SK-N-SH (cell line): ENCODE measurements at regions not wholly inside any gene's neighbourhood (a gene's known extent, or its start where the extent isn't known, plus 50 kb on each side); places are given as distances from the start of the nearest gene placed in this dataset.
A peak's percentile ranks its signal among the peaks of the same experiment; 100 is the strongest.

Experiments used
- CTCF ChIA-PET: fragments of 300-600, 350-600 bp; formaldehyde crosslinking; extraction: SDS; loops from one replicate; lab custom pipeline; 2021; lab: Yijun Ruan, JAX
- POLR2A ChIA-PET: fragments of 350-600 bp; sonication (Branson Sonifier 250); formaldehyde crosslinking; extraction: SDS; loops from one replicate; lab custom pipeline; 2020; ENCODE audit warnings: antibody characterized with exemption, inconsistent platforms; lab: Yijun Ruan, JAX
- DNase-seq: peaks from one replicate; pipeline ENCODE4 v3.0.0; 2012
- H2AFZ ChIP-seq: fragments of 200-600 bp; sonication (generic); 2 replicates; pipeline ENCODE4 v1.8.1; 2016; ENCODE audit warnings: antibody characterized with exemption, mild to moderate bottlenecking, low read depth
- H3F3A ChIP-seq: fragments of 200-600 bp; sonication (generic); replicated peaks from 2 replicates; pipeline ENCODE3; 2016; ENCODE audit warnings: antibody characterized with exemption, mild to moderate bottlenecking; ENCODE audit not compliant: insufficient read depth
- H3K27ac ChIP-seq, 2 experiments: fragments of 200-500 bp in 1 of 2; fragments of 200-600 bp in 1 of 2; sonication (Bioruptor generic) in 1 of 2; sonication (generic), shearing (Covaris generic) in 1 of 2; 2 replicates each; pipeline versions ENCODE4 v1.5.1 to v1.6.1; 2014 to 2016; ENCODE audit warnings: low read depth in 2 of 2, inconsistent platforms in 1 of 2, low read length in 1 of 2, mild to moderate bottlenecking in 1 of 2, mixed read lengths in 1 of 2
- H3K27me3 ChIP-seq: fragments of 200-600 bp; sonication (generic), shearing (Covaris generic); 2 replicates; pipeline ENCODE4 v1.6.1; 2016; ENCODE audit warnings: mixed run types; ENCODE audit not compliant: insufficient read depth
- H3K36me3 ChIP-seq, 2 experiments: fragments of 200-500 bp in 1 of 2; fragments of 200-600 bp in 1 of 2; sonication (Bioruptor generic) in 1 of 2; sonication (generic) in 1 of 2; replicated peaks in 1 of 2; 2 replicates each; pipeline versions ENCODE3 to v1.5.1; 2014 to 2016; ENCODE audit warnings: low read length in 1 of 2, mild to moderate bottlenecking in 1 of 2; ENCODE audit not compliant: insufficient read depth in 2 of 2, control insufficient read depth in 1 of 2
- H3K4me1 ChIP-seq, 2 experiments: fragments of 200-500 bp in 1 of 2; fragments of 200-600 bp in 1 of 2; sonication (Bioruptor generic) in 1 of 2; sonication (generic), shearing (Covaris generic) in 1 of 2; 2 replicates each; pipeline versions ENCODE4 v1.5.1 to v1.6.1; 2014 to 2016; ENCODE audit warnings: low read depth in 1 of 2, low read length in 1 of 2, mixed run types in 1 of 2; ENCODE audit not compliant: insufficient read depth in 2 of 2, control insufficient read depth in 1 of 2
- H3K4me2 ChIP-seq: fragments of 200-600 bp; sonication (generic), shearing (Covaris generic); 2 replicates; pipeline ENCODE4 v1.6.1; 2017; ENCODE audit warnings: mixed run types
- H3K4me3 ChIP-seq, 2 experiments: fragments of 200-500 bp in 1 of 2; fragments of 200-600 bp in 1 of 2; sonication (Bioruptor generic) in 1 of 2; sonication (generic), shearing (Covaris generic) in 1 of 2; 2 replicates each; pipeline versions ENCODE4 v1.5.1 to v1.8.1; 2014 to 2016; ENCODE audit warnings: low read depth in 2 of 2, inconsistent platforms in 1 of 2, low read length in 1 of 2, mild to moderate bottlenecking in 1 of 2, mixed read lengths in 1 of 2, moderate library complexity in 1 of 2
- H3K79me2 ChIP-seq: fragments of 200-600 bp; sonication (generic); 2 replicates; pipeline ENCODE4 v1.8.1; 2017; ENCODE audit warnings: mild to moderate bottlenecking; ENCODE audit not compliant: insufficient read depth
- H3K9ac ChIP-seq: fragments of 200-600 bp; sonication (generic); 2 replicates; pipeline ENCODE4 v1.6.1; 2017; ENCODE audit warnings: mixed run types
- H3K9me2 ChIP-seq: fragments of 200-600 bp; sonication (generic); 2 replicates; pipeline ENCODE4 v1.6.1; 2017; ENCODE audit warnings: mixed run types
- H3K9me3 ChIP-seq: fragments of 200-600 bp; sonication (generic); 2 replicates; pipeline ENCODE4 v1.6.1; 2017; ENCODE audit warnings: mixed run types, mild to moderate bottlenecking, moderate library complexity
- H4K20me1 ChIP-seq: fragments of 200-600 bp; sonication (generic); 2 replicates; pipeline ENCODE4 v1.6.1; 2017; ENCODE audit warnings: mild to moderate bottlenecking, mixed run types; ENCODE audit not compliant: insufficient read depth
- EP300 ChIP-seq, 2 experiments: IDR thresholded peaks; 2 replicates each; pipeline versions ENCODE4 v1.4.0 to v1.6.1; 2012; ENCODE audit warnings: borderline replicate concordance in 1 of 2, low read depth in 1 of 2, low read length in 1 of 2
- EZH2phosphoT487 ChIP-seq: fragments of 200-600 bp; sonication (generic); IDR thresholded peaks from 2 replicates; pipeline ENCODE4 v1.6.1; 2017; ENCODE audit warnings: low read depth, mixed run types, mild to moderate bottlenecking, antibody characterized with exemption, moderate library complexity, borderline replicate concordance
- FOSL2 ChIP-seq: IDR thresholded peaks from 2 replicates; pipeline ENCODE4 v1.4.0; 2012; ENCODE audit warnings: low read depth, mild to moderate bottlenecking, moderate library complexity, borderline replicate concordance
- FOXJ3 ChIP-seq: sonication (generic); formaldehyde crosslinking; IDR thresholded peaks from 2 replicates; pipeline ENCODE4 v1.5.1; 2020; ENCODE audit warnings: mild to moderate bottlenecking, missing genetic modification reagents
- FOXM1 ChIP-seq: IDR thresholded peaks from 2 replicates; pipeline ENCODE4 v1.4.0; 2012; ENCODE audit warnings: low read depth, mild to moderate bottlenecking
- GABPA ChIP-seq: IDR thresholded peaks from 2 replicates; pipeline ENCODE4 v1.4.0; 2012; ENCODE audit warnings: low read depth, mild to moderate bottlenecking
- MXI1 ChIP-seq: IDR thresholded peaks from 2 replicates; pipeline ENCODE4 v1.6.1; 2012; ENCODE audit warnings: mild to moderate bottlenecking, low read depth, low read length, improper control_type of control experiment
- NFIC ChIP-seq: IDR thresholded peaks from 2 replicates; pipeline ENCODE4 v1.4.0; 2012; ENCODE audit warnings: borderline replicate concordance
- NRF1 ChIP-seq: IDR thresholded peaks from 2 replicates; pipeline ENCODE4 v1.6.1; 2012; ENCODE audit warnings: low read depth, mild to moderate bottlenecking, low read length
- POLR2AphosphoS5 ChIP-seq: IDR thresholded peaks from 2 replicates; pipeline ENCODE4 v1.6.1; 2012; ENCODE audit warnings: low read depth, low read length
- RXRA ChIP-seq: IDR thresholded peaks from 2 replicates; pipeline ENCODE4 v1.4.0; 2012; ENCODE audit warnings: low read depth, mild to moderate bottlenecking, borderline replicate concordance
- SMC3 ChIP-seq: IDR thresholded peaks from 2 replicates; pipeline ENCODE4 v1.6.1; 2012; ENCODE audit warnings: low read depth, low read length, improper control_type of control experiment
- TAF1 ChIP-seq: IDR thresholded peaks from 2 replicates; pipeline ENCODE4 v1.6.1; 2012; ENCODE audit warnings: low read depth, mild to moderate bottlenecking, low read length, moderate library complexity, borderline replicate concordance
- USF1 ChIP-seq: IDR thresholded peaks from 2 replicates; pipeline ENCODE4 v1.4.0; 2012; ENCODE audit warnings: low read depth, borderline replicate concordance
- YY1 ChIP-seq: IDR thresholded peaks from 2 replicates; pipeline ENCODE4 v1.4.0; 2012; ENCODE audit warnings: low read depth, mild to moderate bottlenecking
- ZBTB33 ChIP-seq: IDR thresholded peaks from 2 replicates; pipeline ENCODE4 v1.4.0; 2012; ENCODE audit warnings: low read depth, borderline replicate concordance
- WGBS: methylation state at CpG from one replicate; pipeline ENCODE4 v1.1.6; 2017; ENCODE audit warnings: low lambda C conversion rate; 5-methylcytosine and 5-hydroxymethylcytosine counted together
- TF ChIP-seq, protein P1 (sequence below): fragments of 200-600 bp; sonication (generic); IDR thresholded peaks from 2 replicates; pipeline ENCODE4 v1.6.1; 2017; ENCODE audit warnings: antibody characterized with exemption, mild to moderate bottlenecking, moderate library complexity
- TF ChIP-seq, protein P2 (sequence below): fragments of 150-350 bp; IDR thresholded peaks from 2 replicates; pipeline ENCODE4 v1.6.1; 2016; ENCODE audit warnings: mild to moderate bottlenecking, low read depth, low read length
- TF ChIP-seq, protein P3 (sequence below): fragments of 150-350 bp; IDR thresholded peaks from 2 replicates; pipeline ENCODE4 v1.6.1; 2017; ENCODE audit warnings: antibody characterized with exemption, low read length, low read depth, borderline replicate concordance
- TF ChIP-seq, protein P4 (sequence below): IDR thresholded peaks from 2 replicates; pipeline ENCODE4; 2012

- no peaks in the 10 kb centered on the region for H3K9me2 ChIP-seq
These were observed 164.4 kb downstream of the CAND1 start for GRCh38 chr12:67433385-67434175.

More at GRCh38 chr12:67433385-67434175, 164.4 kb downstream of the CAND1 start:
- H3K36me3 ChIP-seq, result no peaks in the 10 kb centered on the region
- H3K4me3 ChIP-seq, result no peak overlapping the region
- peak overlapping the region in 1 of 2 experiments; percentile 88; a peak in 2 of 4 replicates for H3K27ac ChIP-seq
- H3F3A ChIP-seq, result peaks cover 13% of the 10 kb centered on the region
- H3K27me3 ChIP-seq, result no peaks in the 10 kb centered on the region
- no peak overlapping the region for H2AFZ ChIP-seq
- no peak for DNase-seq
- H3K9ac ChIP-seq, result no peak overlapping the region
- no peaks in the 10 kb centered on the region for H3K79me2 ChIP-seq
- H3K9me3 ChIP-seq, result no peaks in the 10 kb centered on the region
- H3K4me1 ChIP-seq, result peaks cover 0 to 7% of the 10 kb centered on the region in 2 experiments; a peak in 2 of 4 replicates
- WGBS, result 86% methylated on average over 6 of the region's 6 CpGs
- POLR2A ChIA-PET, result no interaction called here
- CTCF ChIA-PET, result interaction anchor here (0.9 kb wide), 1 partner anchor 8 kb away, joined by 4 read pairs; no protein-coding TSS in a partner anchor
- TF ChIP-seq FOXM1, result no peak
- no peak for TF ChIP-seq NRF1
- no peak for TF ChIP-seq YY1
- TF ChIP-seq, protein P1, sequence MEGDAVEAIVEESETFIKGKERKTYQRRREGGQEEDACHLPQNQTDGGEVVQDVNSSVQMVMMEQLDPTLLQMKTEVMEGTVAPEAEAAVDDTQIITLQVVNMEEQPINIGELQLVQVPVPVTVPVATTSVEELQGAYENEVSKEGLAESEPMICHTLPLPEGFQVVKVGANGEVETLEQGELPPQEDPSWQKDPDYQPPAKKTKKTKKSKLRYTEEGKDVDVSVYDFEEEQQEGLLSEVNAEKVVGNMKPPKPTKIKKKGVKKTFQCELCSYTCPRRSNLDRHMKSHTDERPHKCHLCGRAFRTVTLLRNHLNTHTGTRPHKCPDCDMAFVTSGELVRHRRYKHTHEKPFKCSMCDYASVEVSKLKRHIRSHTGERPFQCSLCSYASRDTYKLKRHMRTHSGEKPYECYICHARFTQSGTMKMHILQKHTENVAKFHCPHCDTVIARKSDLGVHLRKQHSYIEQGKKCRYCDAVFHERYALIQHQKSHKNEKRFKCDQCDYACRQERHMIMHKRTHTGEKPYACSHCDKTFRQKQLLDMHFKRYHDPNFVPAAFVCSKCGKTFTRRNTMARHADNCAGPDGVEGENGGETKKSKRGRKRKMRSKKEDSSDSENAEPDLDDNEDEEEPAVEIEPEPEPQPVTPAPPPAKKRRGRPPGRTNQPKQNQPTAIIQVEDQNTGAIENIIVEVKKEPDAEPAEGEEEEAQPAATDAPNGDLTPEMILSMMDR, result no peak
- TF ChIP-seq MXI1, result no peak
- TF ChIP-seq EZH2phosphoT487, result no peak
- TF ChIP-seq TAF1, result no peak
- no peak for TF ChIP-seq FOSL2
- no peak for TF ChIP-seq GABPA
- TF ChIP-seq EP300 (IDR thresholded peaks at IDR 0.05; ENCODE audit: borderline replicate concordance in 1 of 2, low read depth in 1 of 2, low read length in 1 of 2), result no peak
- TF ChIP-seq NFIC, result no peak
- no peak for TF ChIP-seq POLR2AphosphoS5
- TF ChIP-seq RXRA, result no peak
- no peak for TF ChIP-seq USF1
- TF ChIP-seq, protein P2, sequence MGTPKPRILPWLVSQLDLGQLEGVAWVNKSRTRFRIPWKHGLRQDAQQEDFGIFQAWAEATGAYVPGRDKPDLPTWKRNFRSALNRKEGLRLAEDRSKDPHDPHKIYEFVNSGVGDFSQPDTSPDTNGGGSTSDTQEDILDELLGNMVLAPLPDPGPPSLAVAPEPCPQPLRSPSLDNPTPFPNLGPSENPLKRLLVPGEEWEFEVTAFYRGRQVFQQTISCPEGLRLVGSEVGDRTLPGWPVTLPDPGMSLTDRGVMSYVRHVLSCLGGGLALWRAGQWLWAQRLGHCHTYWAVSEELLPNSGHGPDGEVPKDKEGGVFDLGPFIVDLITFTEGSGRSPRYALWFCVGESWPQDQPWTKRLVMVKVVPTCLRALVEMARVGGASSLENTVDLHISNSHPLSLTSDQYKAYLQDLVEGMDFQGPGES, result no peak
- no peak for TF ChIP-seq FOXJ3 (CRISPR knock-in tag)
- no peak for TF ChIP-seq ZBTB33
- TF ChIP-seq, protein P3, sequence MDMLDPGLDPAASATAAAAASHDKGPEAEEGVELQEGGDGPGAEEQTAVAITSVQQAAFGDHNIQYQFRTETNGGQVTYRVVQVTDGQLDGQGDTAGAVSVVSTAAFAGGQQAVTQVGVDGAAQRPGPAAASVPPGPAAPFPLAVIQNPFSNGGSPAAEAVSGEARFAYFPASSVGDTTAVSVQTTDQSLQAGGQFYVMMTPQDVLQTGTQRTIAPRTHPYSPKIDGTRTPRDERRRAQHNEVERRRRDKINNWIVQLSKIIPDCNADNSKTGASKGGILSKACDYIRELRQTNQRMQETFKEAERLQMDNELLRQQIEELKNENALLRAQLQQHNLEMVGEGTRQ, result no peak
- TF ChIP-seq, protein P4, sequence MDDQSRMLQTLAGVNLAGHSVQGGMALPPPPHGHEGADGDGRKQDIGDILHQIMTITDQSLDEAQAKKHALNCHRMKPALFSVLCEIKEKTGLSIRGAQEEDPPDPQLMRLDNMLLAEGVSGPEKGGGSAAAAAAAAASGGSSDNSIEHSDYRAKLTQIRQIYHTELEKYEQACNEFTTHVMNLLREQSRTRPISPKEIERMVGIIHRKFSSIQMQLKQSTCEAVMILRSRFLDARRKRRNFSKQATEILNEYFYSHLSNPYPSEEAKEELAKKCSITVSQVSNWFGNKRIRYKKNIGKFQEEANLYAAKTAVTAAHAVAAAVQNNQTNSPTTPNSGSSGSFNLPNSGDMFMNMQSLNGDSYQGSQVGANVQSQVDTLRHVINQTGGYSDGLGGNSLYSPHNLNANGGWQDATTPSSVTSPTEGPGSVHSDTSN, result no peak
- no peak for TF ChIP-seq SMC3
- H3K4me2 ChIP-seq, result no peak overlapping the region
- no peaks in the 10 kb centered on the region for H4K20me1 ChIP-seq
